ENCODE measurements at regions not wholly inside any gene's neighbourhood (a gene's known extent, or its start where the extent isn't known, plus 50 kb on each side); places are given as distances from the start of the nearest gene placed in this dataset.

DNA sequence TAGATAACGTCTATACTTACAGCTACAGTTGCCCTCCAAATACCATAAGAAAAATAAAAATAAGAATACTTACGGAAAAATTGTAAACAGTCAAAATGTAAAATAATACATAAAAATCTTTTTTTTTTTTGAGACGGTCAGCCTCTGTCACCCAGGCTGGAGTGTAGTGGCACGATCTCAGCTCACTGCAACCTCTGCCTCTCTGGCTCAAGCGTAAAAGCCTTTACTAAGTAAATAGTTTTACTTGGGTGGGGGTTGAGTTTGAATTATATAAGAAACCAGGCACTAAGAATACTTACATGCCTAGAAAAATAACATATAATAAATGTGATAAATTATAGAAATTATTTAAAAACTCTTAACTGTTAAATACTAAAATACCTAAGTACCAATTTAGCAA lies 1413.0 kb upstream of the PRR20A start:
- H3K27me3 ChIP-seq (ENCODE audit: insufficient read depth, low read depth, low read length), result no peaks in the 10 kb centered on the region
- TF ChIP-seq, protein P1, sequence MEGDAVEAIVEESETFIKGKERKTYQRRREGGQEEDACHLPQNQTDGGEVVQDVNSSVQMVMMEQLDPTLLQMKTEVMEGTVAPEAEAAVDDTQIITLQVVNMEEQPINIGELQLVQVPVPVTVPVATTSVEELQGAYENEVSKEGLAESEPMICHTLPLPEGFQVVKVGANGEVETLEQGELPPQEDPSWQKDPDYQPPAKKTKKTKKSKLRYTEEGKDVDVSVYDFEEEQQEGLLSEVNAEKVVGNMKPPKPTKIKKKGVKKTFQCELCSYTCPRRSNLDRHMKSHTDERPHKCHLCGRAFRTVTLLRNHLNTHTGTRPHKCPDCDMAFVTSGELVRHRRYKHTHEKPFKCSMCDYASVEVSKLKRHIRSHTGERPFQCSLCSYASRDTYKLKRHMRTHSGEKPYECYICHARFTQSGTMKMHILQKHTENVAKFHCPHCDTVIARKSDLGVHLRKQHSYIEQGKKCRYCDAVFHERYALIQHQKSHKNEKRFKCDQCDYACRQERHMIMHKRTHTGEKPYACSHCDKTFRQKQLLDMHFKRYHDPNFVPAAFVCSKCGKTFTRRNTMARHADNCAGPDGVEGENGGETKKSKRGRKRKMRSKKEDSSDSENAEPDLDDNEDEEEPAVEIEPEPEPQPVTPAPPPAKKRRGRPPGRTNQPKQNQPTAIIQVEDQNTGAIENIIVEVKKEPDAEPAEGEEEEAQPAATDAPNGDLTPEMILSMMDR (IDR thresholded peaks at IDR 0.05; ENCODE audit: poor library complexity, severe bottlenecking), result no peak
- TF ChIP-seq RAD21 (conservative IDR thresholded peaks at IDR 0.05), result no peak
- TF ChIP-seq TAF1 (IDR thresholded peaks at IDR 0.05; ENCODE audit: low read depth), result no peak
- no peaks in the 10 kb centered on the region for H3K79me2 ChIP-seq (replicated peaks; ENCODE audit: insufficient read depth, low read length)

DNA sequence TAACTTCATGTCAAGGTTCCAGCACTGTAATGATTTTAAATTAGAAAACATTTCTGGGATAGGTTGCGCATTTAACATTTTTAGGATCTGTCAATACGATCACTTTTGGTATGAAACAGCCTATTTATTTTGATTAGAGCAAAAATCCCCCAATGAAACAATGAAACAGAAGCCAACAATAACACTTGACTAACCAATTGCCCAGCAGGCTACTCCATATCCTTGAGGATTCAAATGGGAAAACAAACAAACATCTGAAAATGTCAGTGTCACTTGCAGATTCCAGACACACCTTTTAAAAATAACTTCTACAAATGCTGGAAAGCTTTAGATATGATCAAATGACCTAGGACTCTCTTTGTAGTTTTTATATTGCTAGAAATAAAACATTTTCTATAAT lies 1412.5 kb upstream of the PRR20A start:
- Histone ChIP-seq H3K4me3 (ENCODE audit: low read length) (no peak overlapping the region), H3K79me2 (replicated peaks; ENCODE audit: insufficient read depth, low read length) (no peaks in the 10 kb centered on the region), H4K20me1 (ENCODE audit: insufficient read depth) (no peaks in the 10 kb centered on the region), H3K27ac (ENCODE audit: low read length) (no peak overlapping the region), H3K27me3 (ENCODE audit: insufficient read depth, low read depth, low read length) (no peaks in the 10 kb centered on the region), H3K9me3 (ENCODE audit: low read length) (no peaks in the 10 kb centered on the region), H3K9ac (ENCODE audit: low read length) (no peak overlapping the region), H2AFZ (ENCODE audit: low read depth, low read length) (no peak overlapping the region), H3F3A (ENCODE audit: insufficient read depth, low read length, poor library complexity, severe bottlenecking) (no peaks in the 10 kb centered on the region), H3K36me3 (ENCODE audit: insufficient read depth, low read length) (no peaks in the 10 kb centered on the region), H3K4me2 (ENCODE audit: low read length) (no peak overlapping the region), H3K9me2 (ENCODE audit: insufficient read depth, low read length) (no peaks in the 10 kb centered on the region)
- no peak for TF ChIP-seq SMC3 (conservative IDR thresholded peaks at IDR 0.05; ENCODE audit: poor library complexity)
- TF ChIP-seq EP300 (conservative IDR thresholded peaks at IDR 0.05; ENCODE audit: poor library complexity, severe bottlenecking), result no peak
- TF ChIP-seq, protein P2, sequence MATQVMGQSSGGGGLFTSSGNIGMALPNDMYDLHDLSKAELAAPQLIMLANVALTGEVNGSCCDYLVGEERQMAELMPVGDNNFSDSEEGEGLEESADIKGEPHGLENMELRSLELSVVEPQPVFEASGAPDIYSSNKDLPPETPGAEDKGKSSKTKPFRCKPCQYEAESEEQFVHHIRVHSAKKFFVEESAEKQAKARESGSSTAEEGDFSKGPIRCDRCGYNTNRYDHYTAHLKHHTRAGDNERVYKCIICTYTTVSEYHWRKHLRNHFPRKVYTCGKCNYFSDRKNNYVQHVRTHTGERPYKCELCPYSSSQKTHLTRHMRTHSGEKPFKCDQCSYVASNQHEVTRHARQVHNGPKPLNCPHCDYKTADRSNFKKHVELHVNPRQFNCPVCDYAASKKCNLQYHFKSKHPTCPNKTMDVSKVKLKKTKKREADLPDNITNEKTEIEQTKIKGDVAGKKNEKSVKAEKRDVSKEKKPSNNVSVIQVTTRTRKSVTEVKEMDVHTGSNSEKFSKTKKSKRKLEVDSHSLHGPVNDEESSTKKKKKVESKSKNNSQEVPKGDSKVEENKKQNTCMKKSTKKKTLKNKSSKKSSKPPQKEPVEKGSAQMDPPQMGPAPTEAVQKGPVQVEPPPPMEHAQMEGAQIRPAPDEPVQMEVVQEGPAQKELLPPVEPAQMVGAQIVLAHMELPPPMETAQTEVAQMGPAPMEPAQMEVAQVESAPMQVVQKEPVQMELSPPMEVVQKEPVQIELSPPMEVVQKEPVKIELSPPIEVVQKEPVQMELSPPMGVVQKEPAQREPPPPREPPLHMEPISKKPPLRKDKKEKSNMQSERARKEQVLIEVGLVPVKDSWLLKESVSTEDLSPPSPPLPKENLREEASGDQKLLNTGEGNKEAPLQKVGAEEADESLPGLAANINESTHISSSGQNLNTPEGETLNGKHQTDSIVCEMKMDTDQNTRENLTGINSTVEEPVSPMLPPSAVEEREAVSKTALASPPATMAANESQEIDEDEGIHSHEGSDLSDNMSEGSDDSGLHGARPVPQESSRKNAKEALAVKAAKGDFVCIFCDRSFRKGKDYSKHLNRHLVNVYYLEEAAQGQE (IDR thresholded peaks at IDR 0.05; ENCODE audit: borderline replicate concordance), result no peak
- no peak for TF ChIP-seq MXI1 (conservative IDR thresholded peaks at IDR 0.05; ENCODE audit: poor library complexity, severe bottlenecking)

More for the DNA sequence above, 1413.0 kb upstream of the PRR20A start:
- no peaks in the 10 kb centered on the region for H3K36me3 ChIP-seq (ENCODE audit: insufficient read depth, low read length)
- H4K20me1 ChIP-seq (ENCODE audit: insufficient read depth), result no peaks in the 10 kb centered on the region
- no peaks in the 10 kb centered on the region for H3F3A ChIP-seq (ENCODE audit: insufficient read depth, low read length, poor library complexity, severe bottlenecking)
- H3K9me3 ChIP-seq (ENCODE audit: low read length), result no peaks in the 10 kb centered on the region
- H3K4me2 ChIP-seq (ENCODE audit: low read length), result no peak overlapping the region
- no peaks in the 10 kb centered on the region for H3K9me2 ChIP-seq (ENCODE audit: insufficient read depth, low read length)
- no peak overlapping the region for H2AFZ ChIP-seq (ENCODE audit: low read depth, low read length)
- no peak overlapping the region for H3K27ac ChIP-seq (ENCODE audit: low read length)
- no peak overlapping the region for H3K9ac ChIP-seq (ENCODE audit: low read length)
- no peak overlapping the region for H3K4me3 ChIP-seq (ENCODE audit: low read length)

DNA sequence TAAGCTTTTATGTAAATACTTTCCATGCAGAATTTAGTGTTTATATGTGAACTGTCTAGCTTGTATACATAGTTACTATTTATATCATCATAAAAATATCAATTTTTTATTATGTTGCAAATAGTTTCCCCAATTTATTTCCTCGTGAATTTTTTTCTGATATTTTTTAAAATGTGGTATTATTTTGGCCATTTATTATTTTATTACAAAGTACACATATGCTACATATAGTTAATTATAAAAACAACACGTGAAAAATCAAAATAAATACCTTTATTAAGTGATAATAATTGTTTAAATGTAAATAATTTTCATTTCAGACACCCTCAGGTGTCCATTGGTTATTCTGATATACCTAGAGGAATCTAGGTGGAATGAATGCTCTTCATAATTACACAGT lies 1394.9 kb upstream of the PRR20A start:
- no peak for TF ChIP-seq TAF1 (IDR thresholded peaks at IDR 0.05; ENCODE audit: low read depth)
- TF ChIP-seq POLR2AphosphoS5 (IDR thresholded peaks at IDR 0.05), result no peak
- TF ChIP-seq EZH2 (IDR thresholded peaks at IDR 0.05; ENCODE audit: borderline replicate concordance, insufficient read depth, low read length, poor library complexity, severe bottlenecking), result no peak
- no peak for TF ChIP-seq MXI1 (conservative IDR thresholded peaks at IDR 0.05; ENCODE audit: poor library complexity, severe bottlenecking)
- TF ChIP-seq RAD21 (conservative IDR thresholded peaks at IDR 0.05), result no peak
- TF ChIP-seq, protein P1 (IDR thresholded peaks at IDR 0.05; ENCODE audit: poor library complexity, severe bottlenecking), result no peak
- TF ChIP-seq SMC3 (conservative IDR thresholded peaks at IDR 0.05; ENCODE audit: poor library complexity), result no peak
- TF ChIP-seq, protein P2 (IDR thresholded peaks at IDR 0.05; ENCODE audit: borderline replicate concordance), result no peak
- TF ChIP-seq EP300 (conservative IDR thresholded peaks at IDR 0.05; ENCODE audit: poor library complexity, severe bottlenecking), result no peak
- H3K79me2 ChIP-seq (replicated peaks; ENCODE audit: insufficient read depth, low read length), result no peaks in the 10 kb centered on the region
- no peaks in the 10 kb centered on the region for H3K9me2 ChIP-seq (ENCODE audit: insufficient read depth, low read length)
- H3K27me3 ChIP-seq (ENCODE audit: insufficient read depth, low read depth, low read length), result no peaks in the 10 kb centered on the region
- no peak overlapping the region for H3K4me3 ChIP-seq (ENCODE audit: low read length)
- H3F3A ChIP-seq (ENCODE audit: insufficient read depth, low read length, poor library complexity, severe bottlenecking), result no peaks in the 10 kb centered on the region
- no peaks in the 10 kb centered on the region for H4K20me1 ChIP-seq (ENCODE audit: insufficient read depth)
- no peaks in the 10 kb centered on the region for H3K36me3 ChIP-seq (ENCODE audit: insufficient read depth, low read length)
- H3K4me2 ChIP-seq (ENCODE audit: low read length), result no peak overlapping the region
- no peak overlapping the region for H3K9ac ChIP-seq (ENCODE audit: low read length)
- no peak overlapping the region for H3K27ac ChIP-seq (ENCODE audit: low read length)
- no peak overlapping the region for H2AFZ ChIP-seq (ENCODE audit: low read depth, low read length)
- no peaks in the 10 kb centered on the region for H3K9me3 ChIP-seq (ENCODE audit: low read length)
